ENCODE measurements at regions not wholly inside any gene's neighbourhood (a gene's known extent, or its start where the extent isn't known, plus 50 kb on each side); places are given as distances from the start of the nearest gene placed in this dataset.

- ATAC-seq (ENCODE audit: insufficient read depth, low read depth), result no peak
- Histone ChIP-seq H3K27ac (ENCODE audit: low read length) (no peak overlapping the region), H3K4me3 (ENCODE audit: low read depth in 1 of 2, low read length in 2 of 2) (no peak overlapping the region), H2AFZ (ENCODE audit: low read depth, low read length) (no peak overlapping the region), H4K20me1 (ENCODE audit: insufficient read depth, low read length) (no peaks in the 10 kb centered on the region), H3K4me2 (ENCODE audit: insufficient read depth, low read length) (no peak overlapping the region), H3K36me3 (ENCODE audit: insufficient read depth, low read length) (no peaks in the 10 kb centered on the region), H3K79me2 (ENCODE audit: insufficient read depth, low read length) (no peaks in the 10 kb centered on the region), H3K4me1 (ENCODE audit: insufficient read depth, low read length) (no peaks in the 10 kb centered on the region), H3K9me3 (ENCODE audit: insufficient read depth, low read length, severe bottlenecking) (no peaks in the 10 kb centered on the region), H3K9ac (ENCODE audit: low read depth, low read length) (no peak overlapping the region), H3K27me3 (ENCODE audit: insufficient read depth, low read length, poor library complexity) (no peaks in the 10 kb centered on the region)
- no peak for TF ChIP-seq CTCF (IDR thresholded peaks at IDR 0.05; ENCODE audit: borderline replicate concordance, extremely low read depth, low read length, poor library complexity, severe bottlenecking)
- TF ChIP-seq EZH2 (IDR thresholded peaks at IDR 0.05; ENCODE audit: borderline replicate concordance, low read depth, low read length, severe bottlenecking), result no peak
- DNase-seq, result no peak
These were observed 70.6 kb upstream of the TMEM178A start for GRCh38 chr2:39595116-39595515.

- H3K4me1 ChIP-seq (ENCODE audit: insufficient read depth, low read length), result no peaks in the 10 kb centered on the region
- H2AFZ ChIP-seq (ENCODE audit: low read depth, low read length), result no peak overlapping the region
- no peak overlapping the region for H3K27ac ChIP-seq (ENCODE audit: low read length)
- DNase-seq (no peak), ATAC-seq (ENCODE audit: insufficient read depth, low read depth) (no peak)
- H3K4me3 ChIP-seq (ENCODE audit: low read depth in 1 of 2, low read length in 2 of 2), result no peak overlapping the region
- H3K79me2 ChIP-seq (ENCODE audit: insufficient read depth, low read length), result no peaks in the 10 kb centered on the region
- no peak overlapping the region for H3K9ac ChIP-seq (ENCODE audit: low read depth, low read length)
- H3K36me3 ChIP-seq (ENCODE audit: insufficient read depth, low read length), result no peaks in the 10 kb centered on the region
- H3K4me2 ChIP-seq (ENCODE audit: insufficient read depth, low read length), result no peak overlapping the region
- H3K9me3 ChIP-seq (ENCODE audit: insufficient read depth, low read length, severe bottlenecking), result no peaks in the 10 kb centered on the region
- no peaks in the 10 kb centered on the region for H4K20me1 ChIP-seq (ENCODE audit: insufficient read depth, low read length)
- no peaks in the 10 kb centered on the region for H3K27me3 ChIP-seq (ENCODE audit: insufficient read depth, low read length, poor library complexity)
- TF ChIP-seq EZH2 (IDR thresholded peaks at IDR 0.05; ENCODE audit: borderline replicate concordance, low read depth, low read length, severe bottlenecking) (no peak), CTCF (IDR thresholded peaks at IDR 0.05; ENCODE audit: borderline replicate concordance, extremely low read depth, low read length, poor library complexity, severe bottlenecking) (no peak)
These were observed 68.4 kb upstream of the TMEM178A start for GRCh38 chr2:39597314-39597713.

- no peaks in the 10 kb centered on the region for H4K20me1 ChIP-seq (ENCODE audit: insufficient read depth, low read length)
- no peaks in the 10 kb centered on the region for H3K4me1 ChIP-seq (ENCODE audit: insufficient read depth, low read length)
- H3K27me3 ChIP-seq (ENCODE audit: insufficient read depth, low read length, poor library complexity), result no peaks in the 10 kb centered on the region
- H3K9ac ChIP-seq (ENCODE audit: low read depth, low read length), result no peak overlapping the region
- H3K4me3 ChIP-seq (ENCODE audit: low read depth in 1 of 2, low read length in 2 of 2), result no peak overlapping the region
- TF ChIP-seq EZH2 (IDR thresholded peaks at IDR 0.05; ENCODE audit: borderline replicate concordance, low read depth, low read length, severe bottlenecking), result no peak
- TF ChIP-seq CTCF (IDR thresholded peaks at IDR 0.05; ENCODE audit: borderline replicate concordance, extremely low read depth, low read length, poor library complexity, severe bottlenecking), result no peak
- no peaks in the 10 kb centered on the region for H3K79me2 ChIP-seq (ENCODE audit: insufficient read depth, low read length)
- no peak overlapping the region for H3K27ac ChIP-seq (ENCODE audit: low read length)
- no peak for ATAC-seq (ENCODE audit: insufficient read depth, low read depth)
- H3K4me2 ChIP-seq (ENCODE audit: insufficient read depth, low read length), result no peak overlapping the region
- DNase-seq, result no peak
- H3K9me3 ChIP-seq (ENCODE audit: insufficient read depth, low read length, severe bottlenecking), result no peaks in the 10 kb centered on the region
- no peak overlapping the region for H2AFZ ChIP-seq (ENCODE audit: low read depth, low read length)
- H3K36me3 ChIP-seq (ENCODE audit: insufficient read depth, low read length), result no peaks in the 10 kb centered on the region
These were observed 63.1 kb upstream of the TMEM178A start for GRCh38 chr2:39602616-39603015.

DNA sequence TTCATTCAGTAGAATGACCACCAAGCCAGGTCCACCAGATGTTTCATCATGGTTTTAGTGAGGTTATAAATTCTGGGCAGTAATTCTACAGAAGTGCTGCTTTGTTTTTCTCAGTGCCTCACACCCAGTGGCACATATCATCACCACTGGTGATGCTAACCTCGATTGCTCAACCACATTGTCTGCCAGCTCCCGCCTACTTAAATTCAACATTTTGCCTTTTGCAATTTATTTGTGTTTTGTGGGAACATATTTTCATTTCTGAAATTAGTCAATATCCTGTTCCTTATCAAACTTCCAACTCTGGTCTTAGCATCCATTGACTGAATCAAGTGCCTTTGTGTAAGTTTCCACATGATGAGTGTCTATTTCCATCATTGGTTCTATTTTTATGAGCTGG is 62.3 kb upstream of the TMEM178A start:
- no peaks in the 10 kb centered on the region for H3K79me2 ChIP-seq (ENCODE audit: insufficient read depth, low read length)
- no peaks in the 10 kb centered on the region for H3K4me1 ChIP-seq (ENCODE audit: insufficient read depth, low read length)

More for the DNA sequence above, 62.3 kb upstream of the TMEM178A start:
- Histone ChIP-seq H3K4me2 (ENCODE audit: insufficient read depth, low read length) (no peak overlapping the region), H4K20me1 (ENCODE audit: insufficient read depth, low read length) (no peaks in the 10 kb centered on the region), H2AFZ (ENCODE audit: low read depth, low read length) (no peak overlapping the region), H3K36me3 (ENCODE audit: insufficient read depth, low read length) (no peaks in the 10 kb centered on the region), H3K27ac (ENCODE audit: low read length) (no peak overlapping the region), H3K4me3 (ENCODE audit: low read depth in 1 of 2, low read length in 2 of 2) (no peak overlapping the region), H3K9ac (ENCODE audit: low read depth, low read length) (no peak overlapping the region), H3K27me3 (ENCODE audit: insufficient read depth, low read length, poor library complexity) (no peaks in the 10 kb centered on the region), H3K9me3 (ENCODE audit: insufficient read depth, low read length, severe bottlenecking) (no peaks in the 10 kb centered on the region)
- ATAC-seq (ENCODE audit: insufficient read depth, low read depth) (no peak), DNase-seq (no peak)
- TF ChIP-seq CTCF (IDR thresholded peaks at IDR 0.05; ENCODE audit: borderline replicate concordance, extremely low read depth, low read length, poor library complexity, severe bottlenecking), result no peak
- TF ChIP-seq EZH2 (IDR thresholded peaks at IDR 0.05; ENCODE audit: borderline replicate concordance, low read depth, low read length, severe bottlenecking), result no peak

Measured in DND-41 (cell line).